Stimulated activated CD8-positive, alpha-beta memory T cell treated with anti-CD3 and anti-CD28 coated beads, Interleukin-7, amount 100 ng/mL, for 48 hours (primary cell): ENCODE measurements at regions not wholly inside any gene's neighbourhood (a gene's known extent, or its start where the extent isn't known, plus 50 kb on each side); places are given as distances from the start of the nearest gene placed in this dataset.
"Not testable (repeated sequence)": the region's sequence is repeated elsewhere in the genome, so short reads cannot be mapped to it uniquely, and the experiment has no call there.

ENCODE experiments used
- DNase-seq, 2 donors: peaks; one replicate each; pipeline ENCODE4 v3.0.0-alpha.2; 2020; ENCODE audit warnings: low read depth in 1 of 2; ENCODE audit errors: extremely low read depth in 1 of 2

DNA sequence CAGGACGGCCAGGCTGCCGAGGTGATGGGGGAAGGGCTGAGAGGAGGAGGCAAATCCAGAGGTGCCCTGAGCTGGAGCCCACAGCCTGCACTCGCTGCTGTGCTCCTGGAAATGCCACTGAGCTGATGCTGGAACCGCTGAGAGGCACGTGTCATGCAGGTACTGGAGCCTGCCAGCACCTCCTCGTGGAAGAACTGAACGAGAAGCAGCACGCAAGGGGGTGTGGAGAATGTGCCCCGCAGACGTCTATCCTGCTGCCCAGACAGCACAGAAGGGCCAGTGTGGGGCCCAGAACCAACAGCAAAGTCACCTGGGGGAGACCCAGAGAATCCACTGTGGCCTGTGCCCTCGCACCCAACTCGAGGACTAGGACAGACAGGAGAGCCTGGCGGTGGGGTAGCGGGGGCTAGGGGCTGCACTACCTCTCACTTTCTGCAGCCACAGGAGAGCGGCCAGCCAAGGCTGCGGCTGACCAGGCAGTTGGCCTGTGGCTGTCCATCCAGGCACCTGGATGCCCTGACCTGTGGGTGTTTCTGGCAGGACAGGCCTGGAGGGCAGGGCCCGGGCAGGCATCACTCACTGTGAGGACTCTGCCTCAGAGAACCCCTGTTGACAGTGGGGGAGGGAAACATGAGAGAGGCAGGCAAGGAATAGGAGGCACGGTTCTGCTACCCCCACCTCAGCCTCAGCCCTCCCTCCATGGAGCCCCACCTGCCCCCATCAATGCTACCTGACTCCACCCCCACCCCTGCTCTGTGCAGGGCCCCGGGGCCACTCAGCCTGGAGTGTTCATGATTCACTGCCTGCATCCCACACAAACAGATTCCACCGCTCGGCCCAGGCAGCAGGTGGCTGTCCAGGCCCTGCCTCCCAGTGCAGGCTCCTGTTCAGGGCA is 213.1 kb downstream of the TBC1D2B start:
- no peak for DNase-seq

DNA sequence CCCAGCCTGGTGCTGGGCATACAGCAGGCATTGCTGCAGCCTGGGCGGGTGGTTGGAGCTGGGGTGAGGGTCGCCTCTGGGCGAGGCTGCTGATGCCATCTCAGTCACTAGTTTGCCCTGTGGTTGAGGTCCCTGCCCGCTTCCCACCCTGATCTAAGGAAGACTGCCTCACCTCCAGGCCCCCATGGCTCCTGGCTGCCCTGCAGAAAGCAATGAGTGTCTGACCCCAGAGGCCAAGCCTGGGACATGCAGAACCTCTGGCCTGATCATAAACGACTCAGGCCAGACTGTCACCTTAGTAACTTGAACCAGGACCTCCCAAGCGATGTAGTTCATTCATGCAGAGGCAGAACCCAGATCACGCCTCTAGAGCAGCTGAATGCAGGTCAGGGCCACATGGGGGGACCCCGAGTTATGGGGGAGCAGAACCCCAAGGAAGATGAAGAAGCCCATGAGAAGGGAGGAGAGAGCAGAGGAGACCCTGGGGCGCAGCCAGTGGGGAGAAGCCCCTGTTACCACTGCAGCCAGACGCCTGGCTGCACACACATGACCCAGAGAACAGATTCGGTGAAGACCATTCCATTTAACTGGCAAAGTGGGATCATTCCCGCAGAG is 213.9 kb downstream of the TBC1D2B start:
- DNase-seq = no peak

DNA sequence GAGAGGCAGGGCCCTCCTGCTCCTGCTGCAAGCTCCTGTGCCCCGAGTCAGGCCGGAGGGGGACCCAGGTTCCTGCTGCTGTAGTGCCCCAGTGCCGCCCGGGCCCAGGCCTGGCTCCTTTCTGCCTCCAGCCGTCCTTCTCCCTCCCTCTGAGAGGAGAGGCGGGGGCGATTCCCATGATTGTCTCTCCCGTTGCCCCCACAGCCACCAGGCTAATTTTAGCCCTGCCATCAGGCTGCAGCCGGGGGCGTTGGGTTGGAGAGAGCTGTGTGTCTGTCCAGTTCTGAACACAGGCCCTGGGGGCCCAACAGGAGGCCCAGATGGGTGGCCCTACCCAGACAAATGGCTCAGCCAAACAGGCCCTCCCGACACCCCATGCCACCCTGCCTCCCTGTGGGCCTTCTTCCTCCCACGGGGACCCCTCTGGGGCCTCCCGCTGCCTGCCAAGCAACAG is 214.8 kb downstream of the TBC1D2B start:
- no peak for DNase-seq

DNA sequence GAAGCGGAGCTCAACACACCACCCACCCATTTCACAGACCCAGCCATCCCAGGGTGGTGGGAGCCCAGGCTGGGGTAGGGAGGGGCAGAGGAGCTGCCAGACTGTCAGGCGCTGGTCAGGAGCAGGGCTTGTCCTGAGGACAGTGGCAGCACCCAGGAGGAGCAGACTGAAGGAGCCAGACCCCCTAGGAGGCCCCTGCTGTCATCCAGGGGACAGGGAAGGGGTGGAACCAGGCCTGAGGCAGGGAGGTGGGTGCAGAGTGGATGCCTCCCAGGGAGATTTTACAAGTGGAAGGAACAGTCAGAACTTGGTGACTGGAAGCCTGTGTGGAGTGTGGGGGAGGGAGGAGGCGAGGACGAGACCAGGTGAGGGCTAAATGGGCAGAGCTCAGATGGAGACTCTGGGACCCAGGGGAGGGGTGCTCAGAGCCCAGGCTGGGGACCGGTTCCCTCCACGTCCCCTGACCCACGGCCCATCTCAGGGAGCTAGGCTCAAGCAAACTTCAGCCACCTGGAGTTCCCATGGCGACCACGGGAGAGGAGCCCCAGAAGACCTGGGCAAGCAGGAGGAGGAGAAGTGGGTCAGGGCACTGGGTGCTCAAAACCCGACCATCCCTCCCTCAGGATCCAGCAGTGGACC is 215.4 kb downstream of the TBC1D2B start:
- DNase-seq = not testable (repeated sequence)

DNA sequence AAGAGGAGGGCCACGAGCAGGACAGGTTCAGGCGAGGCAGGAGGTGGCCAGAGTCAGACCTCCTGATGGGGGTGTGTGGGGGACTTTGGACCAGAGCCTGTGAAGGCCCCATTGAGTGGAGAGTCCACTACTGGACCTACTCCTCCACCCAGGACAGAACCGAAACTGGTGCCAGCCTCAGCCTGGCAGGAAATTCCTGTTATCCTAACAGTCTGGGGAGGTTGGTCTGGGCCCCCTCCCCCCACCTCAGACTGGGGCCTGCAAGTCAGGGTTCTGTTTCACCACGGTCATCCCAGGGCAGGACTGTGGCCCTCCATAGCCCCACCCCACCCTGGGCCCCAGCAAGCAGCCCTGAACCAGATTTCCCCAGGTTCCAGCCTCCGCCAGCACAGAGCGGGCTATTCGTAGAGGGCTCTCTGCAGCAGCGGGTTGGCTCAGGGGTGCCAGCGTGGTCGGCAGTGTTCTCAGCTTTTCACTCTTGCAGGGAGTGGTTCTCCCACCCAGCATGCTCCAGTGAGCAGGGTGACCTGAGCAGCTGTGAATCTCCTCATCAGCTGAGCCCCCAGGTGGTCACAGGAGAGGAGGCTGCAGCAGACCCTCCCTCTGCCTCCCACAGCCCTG is 217.3 kb downstream of the TBC1D2B start:
- no peak for DNase-seq

DNA sequence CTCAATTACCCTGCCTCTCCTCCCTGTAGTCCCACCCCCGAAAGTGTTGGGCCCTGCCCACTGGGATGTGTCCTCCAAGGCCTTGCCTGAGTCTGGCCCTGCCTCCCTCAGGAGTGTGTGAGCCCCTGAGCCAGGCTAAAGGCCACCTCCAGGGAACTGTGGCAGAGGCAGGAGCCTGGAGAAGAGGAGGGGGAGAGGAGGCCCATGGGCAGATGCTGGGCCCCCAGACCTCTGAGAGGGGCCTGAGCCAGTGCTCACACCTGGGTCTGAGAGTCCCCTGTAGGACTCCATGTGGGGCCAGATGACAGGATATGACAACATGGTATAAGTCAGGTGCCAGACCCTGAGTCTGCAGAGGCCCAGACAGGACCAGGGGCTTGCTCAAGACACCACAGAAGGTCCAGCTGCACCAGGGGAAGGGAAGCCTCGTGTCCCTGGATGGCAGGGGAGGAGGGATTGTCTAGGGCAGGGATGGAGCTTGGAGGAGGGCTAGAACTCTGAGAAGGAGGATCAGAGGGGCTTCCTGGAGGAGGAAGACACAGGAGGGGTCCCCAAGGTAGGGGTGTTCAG is 217.9 kb downstream of the TBC1D2B start:
- DNase-seq = no peak

DNA sequence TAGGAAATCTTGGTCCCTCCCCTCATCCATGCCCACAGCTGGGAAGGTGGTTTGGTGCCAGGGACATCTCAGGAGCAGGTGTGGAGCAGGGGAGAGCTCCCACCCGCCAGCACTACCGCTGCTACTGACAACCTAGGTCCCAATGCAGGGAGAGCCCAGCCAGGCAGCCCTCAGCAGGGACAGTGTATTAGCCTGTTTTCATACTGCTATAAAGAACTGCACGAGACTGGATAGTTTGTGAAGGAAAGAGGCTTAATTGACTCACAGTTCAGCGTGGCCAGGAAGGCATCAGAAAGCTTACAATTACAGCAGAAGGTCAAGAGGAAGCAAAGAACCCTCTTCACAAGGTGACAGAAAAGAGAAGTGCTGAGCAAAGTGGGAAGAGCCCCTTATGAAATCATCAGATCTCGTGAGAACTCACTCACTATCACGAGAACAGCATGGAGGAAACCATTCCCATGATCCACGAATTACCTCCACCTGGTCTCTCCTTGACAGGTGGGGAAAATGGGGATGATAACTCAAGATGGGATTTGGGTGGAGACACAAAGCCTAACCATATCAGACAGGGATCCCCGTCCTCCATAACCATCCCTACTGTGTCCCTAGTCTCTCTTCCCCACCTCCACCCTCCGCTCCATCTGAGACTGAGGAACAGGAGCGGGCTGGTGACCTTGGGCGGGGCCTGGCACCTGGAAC is 218.6 kb downstream of the TBC1D2B start:
- no peak for DNase-seq

DNA sequence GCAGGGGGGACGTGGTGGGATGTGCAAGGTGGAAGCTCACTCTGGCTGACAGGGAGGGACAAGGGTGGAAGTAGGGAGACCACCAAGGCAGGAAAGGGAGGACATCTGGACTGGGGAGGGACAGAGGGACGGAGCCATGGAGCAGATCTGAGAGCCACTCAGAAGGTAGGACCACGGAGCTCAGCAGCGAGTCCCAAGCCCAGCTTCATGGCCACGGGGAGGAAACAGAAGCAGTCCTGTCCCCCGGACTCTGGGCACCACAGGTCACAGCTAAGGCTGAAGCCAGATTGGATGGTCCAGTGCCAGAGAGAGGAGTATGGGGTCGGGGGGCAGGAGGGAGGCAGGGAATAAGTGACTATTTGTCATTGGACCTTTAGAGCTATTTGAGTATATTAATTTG is 220.1 kb downstream of the TBC1D2B start:
- no peak for DNase-seq

DNA sequence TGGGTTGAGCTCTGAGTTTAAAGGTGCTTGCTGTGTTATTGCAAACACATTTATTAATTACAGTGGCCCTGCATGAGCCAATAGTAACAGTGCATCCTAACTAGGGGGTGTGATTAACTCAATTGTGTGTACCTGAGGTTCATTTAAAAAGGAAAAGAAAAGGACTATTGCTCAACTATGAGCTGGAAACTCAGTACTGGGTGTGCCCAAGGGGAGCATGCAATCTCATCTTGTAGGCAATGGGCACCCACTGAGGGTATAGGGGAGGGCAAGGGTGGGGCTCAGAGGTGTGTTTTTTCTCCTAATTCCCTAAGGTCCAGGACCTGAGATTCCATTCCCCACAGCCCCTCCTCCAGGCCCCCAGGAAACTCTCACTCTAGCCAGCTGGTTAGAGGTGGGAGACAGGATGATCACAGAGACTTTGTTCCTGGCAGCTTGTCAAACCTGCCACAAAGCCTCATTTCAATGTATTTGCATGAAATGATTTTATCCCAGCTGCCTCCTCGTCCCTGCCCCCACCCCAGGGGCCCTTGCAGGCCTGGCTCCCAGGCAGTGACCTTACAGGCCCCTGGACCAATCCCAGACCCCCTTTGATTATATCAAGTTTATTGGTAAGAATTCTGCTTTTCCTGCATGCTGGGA is 220.7 kb downstream of the TBC1D2B start:
- DNase-seq = no peak

DNA sequence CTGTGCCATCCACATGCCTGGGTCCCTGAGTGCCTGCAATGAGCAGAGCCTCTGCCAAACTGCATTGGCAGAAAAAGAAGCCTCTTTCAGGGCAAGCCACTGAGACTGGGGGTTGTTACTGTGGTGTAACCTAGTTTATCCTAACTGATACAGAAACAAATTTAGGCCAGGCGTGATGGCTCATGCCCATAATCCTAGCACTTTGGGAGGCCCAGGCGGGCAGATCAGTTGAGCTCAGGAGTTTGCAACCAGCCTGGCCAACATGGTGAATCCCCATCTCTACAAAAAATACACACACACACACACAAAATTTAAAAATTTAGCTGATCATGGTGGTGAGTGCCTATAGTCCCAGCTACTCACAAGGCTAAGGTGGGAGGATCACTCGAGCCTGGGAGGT is 221.6 kb downstream of the TBC1D2B start:
- DNase-seq = no peak

DNA sequence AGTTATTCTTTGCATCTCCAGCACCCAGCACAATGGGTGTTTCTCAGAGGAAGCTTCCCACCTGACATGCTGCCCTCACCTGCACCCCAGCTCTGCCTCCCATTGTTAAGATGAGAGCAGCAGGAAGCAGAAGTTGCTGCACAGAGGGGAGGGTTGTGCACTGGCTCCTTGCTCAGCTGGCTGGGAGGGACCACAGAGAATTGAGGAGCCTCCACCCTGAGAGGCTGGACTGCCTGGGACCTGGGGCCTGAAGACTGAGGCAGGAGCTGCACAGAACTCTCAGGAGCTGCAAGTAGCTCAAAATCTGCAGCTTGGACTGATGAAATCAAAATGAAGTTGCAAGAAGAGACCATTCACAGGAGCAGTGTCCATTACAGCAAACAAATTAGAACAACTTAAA is 222.3 kb upstream of the LINGO1 start:
- DNase-seq = no peak

DNA sequence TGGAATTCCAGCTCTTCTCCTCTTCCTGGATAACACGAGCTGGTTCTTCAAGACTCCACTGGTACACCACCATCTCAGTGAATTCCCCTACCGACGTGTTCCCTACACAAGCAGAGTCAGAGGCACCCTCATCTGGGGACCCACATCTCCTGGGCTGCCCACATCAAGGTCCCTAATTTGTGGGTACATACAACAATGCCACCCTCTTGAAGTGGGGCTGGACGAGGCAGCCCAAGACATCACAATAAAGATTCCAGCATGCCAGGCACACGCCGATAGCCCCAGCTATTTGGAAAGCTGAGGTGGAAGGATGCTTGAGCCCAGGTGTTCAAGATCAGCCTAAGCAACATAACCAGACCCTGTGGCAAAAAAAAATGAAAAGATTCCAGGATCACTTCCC is 221.2 kb upstream of the LINGO1 start:
- no peak for DNase-seq

DNA sequence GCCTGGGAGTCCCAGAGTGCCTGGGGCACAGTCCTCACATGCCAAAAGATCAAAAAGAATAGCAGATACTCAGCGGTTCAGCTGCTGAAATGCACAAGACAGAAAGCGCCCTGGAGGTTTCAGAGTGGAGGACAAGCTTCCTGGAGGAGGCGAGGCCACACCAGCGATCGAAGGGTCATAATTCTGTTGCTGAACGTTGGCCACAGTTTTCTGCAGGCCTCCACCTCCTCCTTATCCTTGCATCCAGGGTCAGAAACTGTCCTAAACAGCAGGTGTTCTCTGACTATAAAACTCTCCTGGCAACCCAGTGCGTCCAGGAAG is 220.3 kb upstream of the LINGO1 start:
- no peak for DNase-seq

DNA sequence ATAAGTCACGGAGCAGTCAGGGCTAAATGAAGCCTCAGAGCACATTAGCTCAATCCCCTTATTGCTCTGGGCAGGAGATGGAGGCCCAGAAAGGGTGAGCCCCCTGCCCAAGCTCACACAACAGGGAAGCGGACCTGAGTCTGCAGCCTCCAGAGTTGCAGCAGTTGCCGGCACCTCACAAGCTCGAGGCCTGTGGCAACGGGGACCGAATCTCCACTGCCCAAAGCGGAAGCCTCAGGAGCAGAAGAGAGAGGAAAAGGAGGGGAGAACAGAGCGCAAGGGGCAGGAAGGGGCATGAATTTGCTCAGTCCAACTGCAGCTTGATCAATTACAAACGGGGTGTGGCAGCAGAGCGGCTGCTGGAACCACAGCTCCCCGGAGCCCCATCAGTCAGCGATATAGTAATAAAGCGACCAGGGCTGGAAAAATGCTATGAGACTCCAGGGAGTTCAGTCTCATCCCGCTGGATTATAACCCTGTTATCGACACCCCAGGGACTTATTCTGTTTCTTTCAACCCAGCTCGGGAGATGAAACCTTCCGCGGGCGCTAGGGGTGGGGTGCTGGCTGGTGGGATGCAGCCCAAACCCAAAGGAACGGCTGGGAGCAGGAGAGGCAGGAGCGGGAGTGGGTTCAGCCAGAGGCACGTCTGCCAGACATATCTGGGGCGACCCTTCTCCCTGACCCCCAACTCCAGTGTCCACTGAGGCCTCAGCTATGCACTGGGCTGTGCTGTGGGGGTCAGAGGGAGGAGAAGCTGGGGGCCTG is 219.7 kb upstream of the LINGO1 start:
- no peak for DNase-seq

DNA sequence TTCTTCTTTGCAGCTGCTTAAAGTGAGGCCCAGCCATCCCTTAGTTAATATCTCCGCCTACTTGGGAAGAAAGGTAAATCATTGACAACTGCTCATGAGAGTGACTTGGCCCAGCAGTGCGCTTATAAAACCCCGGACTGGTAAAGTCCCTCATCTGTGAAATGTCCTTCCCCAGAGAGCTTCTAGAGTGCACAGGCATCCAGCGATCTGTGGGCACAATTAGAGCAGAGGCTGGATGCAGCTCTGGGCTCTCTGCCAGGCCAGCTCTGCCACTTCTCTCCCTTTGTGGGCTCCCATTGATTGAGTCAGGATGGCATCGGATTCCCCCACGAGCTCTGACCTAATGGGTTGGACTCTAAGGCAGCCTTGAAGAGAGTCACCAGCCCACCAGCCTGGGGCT is 219.0 kb upstream of the LINGO1 start:
- no peak for DNase-seq

DNA sequence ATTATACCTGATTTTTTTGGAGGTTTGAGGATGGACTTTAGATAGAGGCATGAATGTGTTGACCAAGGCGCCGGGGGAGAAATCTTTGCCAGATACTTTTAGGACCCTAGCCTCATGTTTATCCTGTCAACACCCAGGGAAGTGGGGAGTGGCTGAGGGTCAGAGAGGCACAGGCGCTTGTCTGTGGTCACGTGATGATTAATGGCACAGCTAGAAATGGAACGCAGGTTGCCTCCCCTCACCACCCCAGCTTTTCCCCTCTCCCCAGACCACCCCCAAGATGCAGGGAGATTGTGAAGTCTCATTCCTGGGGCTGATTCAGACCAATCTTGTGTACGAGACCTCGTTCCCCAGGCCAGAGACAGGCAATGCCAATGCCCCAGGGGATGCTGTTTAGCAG is 218.4 kb upstream of the LINGO1 start:
- no peak for DNase-seq

DNA sequence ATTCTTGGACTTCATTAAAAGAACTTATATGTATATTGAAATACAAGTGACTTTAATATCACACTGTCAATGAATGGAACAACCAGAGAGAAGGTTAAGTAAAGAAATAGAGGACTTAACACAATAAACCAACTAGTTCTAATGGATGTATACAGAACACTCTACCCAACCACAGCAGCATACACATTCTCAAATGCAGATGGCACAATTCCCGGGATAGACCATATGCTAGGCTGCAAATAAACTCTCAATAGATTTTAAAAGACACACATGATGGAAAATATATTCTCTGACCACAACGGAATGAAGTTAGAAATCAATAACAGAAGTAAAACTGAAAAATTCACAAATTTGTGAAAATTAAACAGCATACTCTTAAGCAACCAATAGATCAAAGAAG is 214.3 kb upstream of the LINGO1 start:
- no peak for DNase-seq

DNA sequence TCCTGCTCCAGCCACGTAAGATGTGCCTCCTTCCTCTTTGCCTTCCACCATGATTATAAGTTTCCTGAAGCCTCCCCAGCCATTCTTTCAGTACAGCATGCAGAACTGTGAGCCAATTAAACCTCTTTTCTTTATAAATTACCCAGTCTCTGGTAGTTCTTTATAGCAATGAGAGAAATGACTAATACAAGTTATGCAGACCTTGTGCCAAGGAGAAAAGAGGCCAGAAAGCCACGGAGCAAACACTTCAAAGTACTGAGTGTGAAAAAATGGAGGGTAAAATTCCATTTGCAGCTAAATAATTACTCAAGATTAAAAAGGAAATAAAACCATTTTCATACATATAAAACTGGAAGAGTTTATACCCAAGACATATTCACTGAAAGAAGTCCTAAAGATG is 213.6 kb upstream of the LINGO1 start:
- no peak for DNase-seq

DNA sequence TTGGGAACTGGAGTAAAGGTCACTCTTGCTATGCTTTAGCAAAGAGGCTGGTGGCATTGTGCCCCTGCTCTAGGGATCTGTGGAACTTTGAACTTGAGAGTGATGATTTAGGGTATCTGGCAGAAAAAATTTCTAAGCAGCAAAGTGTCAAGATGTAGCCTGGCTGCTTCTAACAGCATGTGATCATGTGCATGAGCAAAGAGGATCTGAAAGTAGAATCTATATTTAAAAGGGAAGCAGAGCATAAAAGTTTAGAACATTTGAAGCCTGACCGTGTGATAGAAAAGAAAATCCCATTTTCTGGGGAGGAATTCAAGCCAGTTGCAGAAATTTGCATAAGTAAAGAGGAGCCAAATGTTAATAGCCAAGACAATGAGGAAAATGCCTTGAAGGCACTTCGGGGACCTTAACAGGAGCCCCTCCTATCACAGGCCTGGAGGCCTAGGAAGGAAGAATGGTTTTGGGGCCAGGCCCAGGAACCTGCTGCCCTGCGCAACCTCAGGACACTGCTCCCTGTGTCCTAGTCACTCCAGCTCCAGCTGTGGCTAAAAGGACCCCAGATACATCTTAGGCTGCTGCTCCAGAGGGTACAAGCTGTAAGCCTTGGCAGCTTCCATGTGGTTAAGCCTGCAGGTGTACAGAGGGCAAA is 212.2 kb upstream of the LINGO1 start:
- no peak for DNase-seq
